ENCODE measurements at regions not wholly inside any gene's neighbourhood (a gene's known extent, or its start where the extent isn't known, plus 50 kb on each side); places are given as distances from the start of the nearest gene placed in this dataset.
A peak's percentile ranks its signal among the peaks of the same experiment; 100 is the strongest.
"Not testable (repeated sequence)": the region's sequence is repeated elsewhere in the genome, so short reads cannot be mapped to it uniquely, and the experiment has no call there.

DNA sequence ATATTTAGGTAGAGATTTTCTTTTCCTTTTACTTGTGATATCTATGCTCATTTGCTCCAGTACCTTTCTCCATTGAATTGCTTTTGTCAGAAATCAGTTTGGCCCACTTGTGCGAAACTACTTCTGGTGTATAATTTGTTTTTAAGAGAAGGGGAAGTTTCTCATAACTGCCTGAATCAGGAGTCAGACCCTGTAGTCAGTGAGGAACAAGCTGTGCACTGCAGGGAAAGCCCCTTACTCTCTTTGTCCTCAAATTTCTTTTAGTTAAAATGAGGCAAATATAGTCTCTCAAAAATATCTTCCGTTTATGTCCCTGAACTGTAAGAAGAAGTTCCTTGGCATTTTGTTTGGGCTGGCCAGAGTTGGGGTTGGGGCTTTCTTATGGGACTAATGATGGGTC is 109.9 kb downstream of the ZFY start:
- Histone ChIP-seq H3K4me2 (ENCODE audit: insufficient read depth, low read length) (no peak overlapping the region), H3K4me3 (ENCODE audit: low read depth in 1 of 2, low read length in 2 of 2) (no peak overlapping the region), H4K20me1 (ENCODE audit: insufficient read depth, low read length) (no peaks in the 10 kb centered on the region), H2AFZ (ENCODE audit: low read depth, low read length) (no peak overlapping the region), H3K27me3 (ENCODE audit: insufficient read depth, low read length, poor library complexity) (no peaks in the 10 kb centered on the region), H3K79me2 (ENCODE audit: insufficient read depth, low read length) (no peaks in the 10 kb centered on the region), H3K4me1 (ENCODE audit: insufficient read depth, low read length) (no peaks in the 10 kb centered on the region), H3K9ac (ENCODE audit: low read depth, low read length) (no peak overlapping the region), H3K27ac (ENCODE audit: low read length) (no peak overlapping the region), H3K9me3 (ENCODE audit: insufficient read depth, low read length, severe bottlenecking) (no peaks in the 10 kb centered on the region), H3K36me3 (ENCODE audit: insufficient read depth, low read length) (no peaks in the 10 kb centered on the region)
- no peak for ATAC-seq (ENCODE audit: insufficient read depth, low read depth)
- no peak for DNase-seq
- no peak for TF ChIP-seq EZH2 (IDR thresholded peaks at IDR 0.05; ENCODE audit: borderline replicate concordance, low read depth, low read length, severe bottlenecking)
- TF ChIP-seq, protein P1, sequence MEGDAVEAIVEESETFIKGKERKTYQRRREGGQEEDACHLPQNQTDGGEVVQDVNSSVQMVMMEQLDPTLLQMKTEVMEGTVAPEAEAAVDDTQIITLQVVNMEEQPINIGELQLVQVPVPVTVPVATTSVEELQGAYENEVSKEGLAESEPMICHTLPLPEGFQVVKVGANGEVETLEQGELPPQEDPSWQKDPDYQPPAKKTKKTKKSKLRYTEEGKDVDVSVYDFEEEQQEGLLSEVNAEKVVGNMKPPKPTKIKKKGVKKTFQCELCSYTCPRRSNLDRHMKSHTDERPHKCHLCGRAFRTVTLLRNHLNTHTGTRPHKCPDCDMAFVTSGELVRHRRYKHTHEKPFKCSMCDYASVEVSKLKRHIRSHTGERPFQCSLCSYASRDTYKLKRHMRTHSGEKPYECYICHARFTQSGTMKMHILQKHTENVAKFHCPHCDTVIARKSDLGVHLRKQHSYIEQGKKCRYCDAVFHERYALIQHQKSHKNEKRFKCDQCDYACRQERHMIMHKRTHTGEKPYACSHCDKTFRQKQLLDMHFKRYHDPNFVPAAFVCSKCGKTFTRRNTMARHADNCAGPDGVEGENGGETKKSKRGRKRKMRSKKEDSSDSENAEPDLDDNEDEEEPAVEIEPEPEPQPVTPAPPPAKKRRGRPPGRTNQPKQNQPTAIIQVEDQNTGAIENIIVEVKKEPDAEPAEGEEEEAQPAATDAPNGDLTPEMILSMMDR (IDR thresholded peaks at IDR 0.05; ENCODE audit: borderline replicate concordance, extremely low read depth, low read length, poor library complexity, severe bottlenecking) = no peak

DNA sequence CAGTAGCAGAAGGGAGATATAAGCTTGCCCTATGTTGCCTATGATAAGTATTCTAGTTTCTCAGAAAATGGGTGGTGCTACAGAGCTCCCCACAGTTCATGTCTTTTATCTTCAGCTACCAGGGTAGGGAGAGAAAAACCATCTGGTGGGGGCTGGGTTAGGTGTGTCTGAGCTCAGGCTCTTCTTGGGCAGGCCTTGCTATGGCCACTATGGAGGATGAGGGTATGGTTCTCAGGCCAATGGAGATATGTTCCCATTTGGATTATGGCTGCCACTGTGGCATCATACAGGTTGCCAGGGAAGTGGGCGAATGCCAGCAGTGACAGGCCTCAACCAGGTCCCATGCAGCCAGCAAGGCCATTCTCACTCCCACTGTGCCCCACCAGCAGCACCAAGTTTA is 120.3 kb downstream of the ZFY start:
- ATAC-seq (ENCODE audit: insufficient read depth, low read depth); H3K4me3 ChIP-seq (ENCODE audit: low read depth in 1 of 2, low read length in 2 of 2); H3K27me3 ChIP-seq (ENCODE audit: insufficient read depth, low read length, poor library complexity); H4K20me1 ChIP-seq (ENCODE audit: insufficient read depth, low read length); H3K27ac ChIP-seq (ENCODE audit: low read length); H3K79me2 ChIP-seq (ENCODE audit: insufficient read depth, low read length); H3K9ac ChIP-seq (ENCODE audit: low read depth, low read length); H3K36me3 ChIP-seq (ENCODE audit: insufficient read depth, low read length); H2AFZ ChIP-seq (ENCODE audit: low read depth, low read length); H3K9me3 ChIP-seq (ENCODE audit: insufficient read depth, low read length, severe bottlenecking); DNase-seq; H3K4me1 ChIP-seq (ENCODE audit: insufficient read depth, low read length); H3K4me2 ChIP-seq (ENCODE audit: insufficient read depth, low read length): not testable (repeated sequence)

GRCh38 chrY:3058342-3058741 is 123.2 kb downstream of the ZFY start:
- not testable (repeated sequence) for H3K9me3 ChIP-seq (ENCODE audit: insufficient read depth, low read length, severe bottlenecking); H3K79me2 ChIP-seq (ENCODE audit: insufficient read depth, low read length); H3K27ac ChIP-seq (ENCODE audit: low read length); H3K36me3 ChIP-seq (ENCODE audit: insufficient read depth, low read length); H3K4me1 ChIP-seq (ENCODE audit: insufficient read depth, low read length); H3K4me3 ChIP-seq (ENCODE audit: low read depth in 1 of 2, low read length in 2 of 2); H2AFZ ChIP-seq (ENCODE audit: low read depth, low read length); H3K4me2 ChIP-seq (ENCODE audit: insufficient read depth, low read length); ATAC-seq (ENCODE audit: insufficient read depth, low read depth); H3K27me3 ChIP-seq (ENCODE audit: insufficient read depth, low read length, poor library complexity); H4K20me1 ChIP-seq (ENCODE audit: insufficient read depth, low read length); DNase-seq; H3K9ac ChIP-seq (ENCODE audit: low read depth, low read length)

DNA sequence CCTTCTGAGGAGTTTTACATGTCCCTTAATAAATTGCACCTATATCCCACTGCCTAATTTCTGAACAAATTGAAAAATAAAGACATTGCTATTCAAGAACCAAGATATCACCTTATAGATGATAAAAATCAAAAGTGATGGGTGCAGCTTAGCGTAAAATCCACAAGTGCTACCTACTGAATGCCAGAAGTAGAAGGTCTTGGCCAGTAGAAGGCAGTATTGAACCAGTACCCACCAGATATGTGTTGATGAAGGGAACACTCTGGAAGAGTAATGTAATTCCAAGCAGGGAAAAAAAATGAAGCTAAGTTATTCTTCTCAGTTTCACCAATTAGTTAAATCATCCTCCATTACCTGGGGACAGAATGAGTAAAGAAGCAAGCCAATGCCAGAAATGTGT is 125.5 kb downstream of the ZFY start:
- H3K9ac ChIP-seq (ENCODE audit: low read depth, low read length); H3K4me3 ChIP-seq (ENCODE audit: low read depth in 1 of 2, low read length in 2 of 2); H3K27ac ChIP-seq (ENCODE audit: low read length); ATAC-seq (ENCODE audit: insufficient read depth, low read depth); H3K36me3 ChIP-seq (ENCODE audit: insufficient read depth, low read length); H2AFZ ChIP-seq (ENCODE audit: low read depth, low read length); H3K27me3 ChIP-seq (ENCODE audit: insufficient read depth, low read length, poor library complexity); H3K79me2 ChIP-seq (ENCODE audit: insufficient read depth, low read length); DNase-seq; H3K4me1 ChIP-seq (ENCODE audit: insufficient read depth, low read length); H3K4me2 ChIP-seq (ENCODE audit: insufficient read depth, low read length); H3K9me3 ChIP-seq (ENCODE audit: insufficient read depth, low read length, severe bottlenecking); H4K20me1 ChIP-seq (ENCODE audit: insufficient read depth, low read length): not testable (repeated sequence)
- TF ChIP-seq, protein P1 (IDR thresholded peaks at IDR 0.05; ENCODE audit: borderline replicate concordance, extremely low read depth, low read length, poor library complexity, severe bottlenecking) = peak; percentile 34

- not testable (repeated sequence) for ATAC-seq (ENCODE audit: insufficient read depth, low read depth); H3K27me3 ChIP-seq (ENCODE audit: insufficient read depth, low read length, poor library complexity); H3K27ac ChIP-seq (ENCODE audit: low read length); H3K4me1 ChIP-seq (ENCODE audit: insufficient read depth, low read length); H3K9me3 ChIP-seq (ENCODE audit: insufficient read depth, low read length, severe bottlenecking); H3K4me2 ChIP-seq (ENCODE audit: insufficient read depth, low read length); H2AFZ ChIP-seq (ENCODE audit: low read depth, low read length); H3K36me3 ChIP-seq (ENCODE audit: insufficient read depth, low read length); H3K79me2 ChIP-seq (ENCODE audit: insufficient read depth, low read length); H3K4me3 ChIP-seq (ENCODE audit: low read depth in 1 of 2, low read length in 2 of 2); H4K20me1 ChIP-seq (ENCODE audit: insufficient read depth, low read length); H3K9ac ChIP-seq (ENCODE audit: low read depth, low read length); DNase-seq
Measured at GRCh38 chrY:3088149-3088548, 153.0 kb downstream of the ZFY start.

- Histone ChIP-seq H3K4me1 (ENCODE audit: insufficient read depth, low read length) (peaks cover 16% of the 10 kb centered on the region), H3K4me2 (ENCODE audit: insufficient read depth, low read length) (0 out of 2 replicates have a peak overlapping the region, but pooled peaks have one; percentile 22)
- H3K4me3 ChIP-seq (ENCODE audit: low read depth in 1 of 2, low read length in 2 of 2); H3K9ac ChIP-seq (ENCODE audit: low read depth, low read length); H2AFZ ChIP-seq (ENCODE audit: low read depth, low read length); H4K20me1 ChIP-seq (ENCODE audit: insufficient read depth, low read length); H3K36me3 ChIP-seq (ENCODE audit: insufficient read depth, low read length); H3K9me3 ChIP-seq (ENCODE audit: insufficient read depth, low read length, severe bottlenecking); H3K79me2 ChIP-seq (ENCODE audit: insufficient read depth, low read length); H3K27me3 ChIP-seq (ENCODE audit: insufficient read depth, low read length, poor library complexity); H3K27ac ChIP-seq (ENCODE audit: low read length): not testable (repeated sequence)
- DNase-seq (peak; percentile 11), ATAC-seq (ENCODE audit: insufficient read depth, low read depth) (peak; percentile 89)
Measured at GRCh38 chrY:3108674-3109073, 173.5 kb downstream of the ZFY start.

DNA sequence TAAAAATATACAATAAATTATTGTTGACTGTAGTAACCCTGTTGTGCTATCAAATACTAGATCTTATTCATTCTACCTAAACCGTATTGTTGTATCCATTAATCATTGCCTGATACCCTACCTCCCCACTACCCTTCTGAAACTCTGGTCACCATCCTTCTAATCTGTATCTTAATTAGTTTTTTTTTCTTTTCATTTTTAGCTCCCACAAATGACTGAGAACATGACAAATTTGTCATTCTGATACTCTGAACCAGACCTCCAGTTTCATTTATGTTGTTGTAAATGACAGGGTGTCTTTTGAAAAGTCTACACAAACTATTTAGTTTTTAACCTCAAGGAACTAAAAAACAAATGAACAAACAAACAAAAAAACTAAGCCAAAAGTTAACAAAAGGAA is 185.1 kb downstream of the ZFY start:
- H4K20me1 ChIP-seq (ENCODE audit: insufficient read depth, low read length); H3K9ac ChIP-seq (ENCODE audit: low read depth, low read length); ATAC-seq (ENCODE audit: insufficient read depth, low read depth); H3K4me3 ChIP-seq (ENCODE audit: low read depth in 1 of 2, low read length in 2 of 2); H3K9me3 ChIP-seq (ENCODE audit: insufficient read depth, low read length, severe bottlenecking); H3K4me1 ChIP-seq (ENCODE audit: insufficient read depth, low read length); DNase-seq; H3K79me2 ChIP-seq (ENCODE audit: insufficient read depth, low read length); H3K36me3 ChIP-seq (ENCODE audit: insufficient read depth, low read length); H3K27me3 ChIP-seq (ENCODE audit: insufficient read depth, low read length, poor library complexity); H2AFZ ChIP-seq (ENCODE audit: low read depth, low read length); H3K27ac ChIP-seq (ENCODE audit: low read length); H3K4me2 ChIP-seq (ENCODE audit: insufficient read depth, low read length): not testable (repeated sequence)
